Thyroid gland (tissue), 4 donors: ENCODE measurements at regions not wholly inside any gene's neighbourhood (a gene's known extent, or its start where the extent isn't known, plus 50 kb on each side); places are given as distances from the start of the nearest gene placed in this dataset.

Experiments used
- POLR2A ChIP-seq, 2 donors: fragments of 450-650 bp; IDR thresholded peaks; one replicate each; pipeline ENCODE4 v1.6.1; 2017; ENCODE audit warnings: antibody characterized with exemption in 2 of 2, mild to moderate bottlenecking in 2 of 2, moderate library complexity in 1 of 2
- TF ChIP-seq, protein P1 (sequence below), 6 experiments: fragments of 200-600 bp in 3 of 6; fragments of 450-650 bp in 3 of 6; sonication (generic) in 3 of 6; IDR thresholded peaks; one replicate each; pipeline ENCODE4 v1.5.1; 2016 to 2019; ENCODE audit warnings: antibody characterized with exemption in 6 of 6, mild to moderate bottlenecking in 2 of 6, inconsistent platforms in 1 of 6, moderate library complexity in 1 of 6

DNA sequence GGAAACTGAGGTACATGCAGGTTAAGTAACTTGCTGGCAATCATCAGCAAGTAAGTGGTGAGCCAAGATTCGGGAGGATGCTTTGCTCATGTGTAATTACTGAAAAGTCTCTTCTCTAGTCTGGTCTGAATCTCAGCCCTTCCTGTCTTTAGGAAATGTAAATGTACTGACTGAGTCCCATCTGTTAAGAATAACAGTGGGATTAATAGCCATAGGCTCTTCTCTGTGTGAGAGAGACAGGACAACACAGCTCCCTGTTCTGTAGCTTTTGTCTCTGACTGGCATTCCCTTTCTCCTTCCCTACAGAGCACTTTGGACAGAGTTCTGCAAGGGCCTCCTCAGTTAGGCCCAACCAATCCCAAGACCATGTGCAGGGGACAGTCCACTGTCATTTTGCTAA, 131.3 kb upstream of the OGFRL1 start:
- TF ChIP-seq, protein P1, sequence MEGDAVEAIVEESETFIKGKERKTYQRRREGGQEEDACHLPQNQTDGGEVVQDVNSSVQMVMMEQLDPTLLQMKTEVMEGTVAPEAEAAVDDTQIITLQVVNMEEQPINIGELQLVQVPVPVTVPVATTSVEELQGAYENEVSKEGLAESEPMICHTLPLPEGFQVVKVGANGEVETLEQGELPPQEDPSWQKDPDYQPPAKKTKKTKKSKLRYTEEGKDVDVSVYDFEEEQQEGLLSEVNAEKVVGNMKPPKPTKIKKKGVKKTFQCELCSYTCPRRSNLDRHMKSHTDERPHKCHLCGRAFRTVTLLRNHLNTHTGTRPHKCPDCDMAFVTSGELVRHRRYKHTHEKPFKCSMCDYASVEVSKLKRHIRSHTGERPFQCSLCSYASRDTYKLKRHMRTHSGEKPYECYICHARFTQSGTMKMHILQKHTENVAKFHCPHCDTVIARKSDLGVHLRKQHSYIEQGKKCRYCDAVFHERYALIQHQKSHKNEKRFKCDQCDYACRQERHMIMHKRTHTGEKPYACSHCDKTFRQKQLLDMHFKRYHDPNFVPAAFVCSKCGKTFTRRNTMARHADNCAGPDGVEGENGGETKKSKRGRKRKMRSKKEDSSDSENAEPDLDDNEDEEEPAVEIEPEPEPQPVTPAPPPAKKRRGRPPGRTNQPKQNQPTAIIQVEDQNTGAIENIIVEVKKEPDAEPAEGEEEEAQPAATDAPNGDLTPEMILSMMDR (IDR thresholded peaks at IDR 0.05): no peak
- no peak for TF ChIP-seq POLR2A (IDR thresholded peaks at IDR 0.05)
